ENCODE measurements at regions not wholly inside any gene's neighbourhood (a gene's known extent, or its start where the extent isn't known, plus 50 kb on each side); places are given as distances from the start of the nearest gene placed in this dataset.

DNA sequence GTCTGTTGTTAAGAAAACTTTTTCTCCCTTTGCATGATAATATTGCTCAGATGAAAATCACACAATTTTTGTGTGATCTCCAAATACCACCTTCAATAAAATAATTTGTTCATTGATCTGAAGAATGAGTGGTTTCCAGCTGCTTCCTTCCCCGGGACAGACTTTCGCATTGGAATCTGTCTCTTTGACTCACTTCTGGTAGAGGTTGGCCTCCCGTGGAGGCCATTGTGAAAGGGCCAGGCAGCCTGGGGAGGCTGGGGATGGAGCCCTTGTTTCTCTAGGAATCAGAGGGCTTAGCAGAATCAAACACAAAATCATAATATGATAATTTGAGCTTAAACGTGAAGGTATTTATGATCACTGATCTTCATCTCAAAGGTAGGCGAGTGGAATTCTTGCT, 135.0 kb upstream of the ZNF536 start:
- TF ChIP-seq CTCF (IDR thresholded peaks at IDR 0.05) (no peak), ZFX (IDR thresholded peaks at IDR 0.05; ENCODE audit: borderline replicate concordance) (no peak)
- H3K27ac ChIP-seq = no peak overlapping the region

- no peak overlapping the region for H3K27ac ChIP-seq
- TF ChIP-seq CTCF (IDR thresholded peaks at IDR 0.05) (no peak), ZFX (IDR thresholded peaks at IDR 0.05; ENCODE audit: borderline replicate concordance) (no peak)
Observed at GRCh38 chr19:30240904-30241695, 131.1 kb upstream of the ZNF536 start.

- no peak overlapping the region for H3K27ac ChIP-seq
- no peak for TF ChIP-seq CTCF (IDR thresholded peaks at IDR 0.05)
- TF ChIP-seq ZFX (IDR thresholded peaks at IDR 0.05; ENCODE audit: borderline replicate concordance) = no peak
Observed at GRCh38 chr19:30244533-30244932, 127.7 kb upstream of the ZNF536 start.

DNA sequence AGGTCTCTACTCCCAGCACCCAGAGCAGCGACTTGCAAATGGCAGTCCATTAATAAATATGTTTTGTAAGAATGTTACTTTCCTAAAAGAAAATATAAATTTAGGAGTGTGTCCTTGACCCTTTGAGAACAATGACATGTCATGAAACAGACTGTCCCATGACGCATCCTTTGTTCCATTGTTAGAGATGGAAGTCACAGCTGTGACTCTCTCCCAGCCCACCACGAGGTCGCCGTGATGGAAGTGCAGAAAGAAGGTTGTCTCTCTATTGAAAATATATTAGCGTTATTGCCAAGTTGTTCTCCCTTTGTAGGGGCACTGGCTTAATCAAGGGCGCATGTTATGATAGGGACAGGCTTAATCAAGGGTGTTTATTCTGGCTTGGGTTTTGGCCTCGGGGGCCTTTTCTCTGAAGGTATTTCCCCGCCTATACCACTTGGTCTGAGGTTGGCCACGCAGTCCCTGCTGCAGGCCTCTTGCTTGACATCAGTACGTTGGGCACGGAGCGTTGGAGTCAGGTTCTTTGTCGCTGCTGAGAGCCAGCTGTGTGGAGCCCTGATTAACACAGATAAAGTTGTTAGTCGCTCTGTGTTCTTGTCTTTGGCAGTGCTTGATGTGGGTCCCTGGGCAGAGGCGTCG, 126.7 kb upstream of the ZNF536 start:
- TF ChIP-seq CTCF (IDR thresholded peaks at IDR 0.05) = no peak
- no peak for TF ChIP-seq ZFX (IDR thresholded peaks at IDR 0.05; ENCODE audit: borderline replicate concordance)
- H3K27ac ChIP-seq = no peak overlapping the region

DNA sequence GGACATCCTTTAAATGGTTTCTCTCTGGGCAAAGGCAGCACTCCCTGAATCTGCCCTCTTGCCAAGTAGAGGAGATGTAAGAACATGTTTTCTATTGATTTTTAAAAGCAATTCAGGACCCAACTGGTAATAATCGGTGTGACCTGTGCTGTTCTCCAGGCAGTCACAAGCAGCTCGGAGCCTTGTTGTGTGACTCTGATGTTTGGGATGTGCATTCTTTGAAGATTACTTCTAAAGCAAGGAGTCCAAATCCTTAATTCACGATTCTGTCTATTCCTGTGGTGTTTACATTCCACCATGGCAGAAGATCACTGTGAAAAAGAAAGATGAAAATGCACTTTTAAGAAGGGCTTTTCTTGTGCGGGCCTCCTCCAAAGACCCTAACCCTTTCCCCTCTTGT, 122.3 kb upstream of the ZNF536 start:
- TF ChIP-seq ZFX (IDR thresholded peaks at IDR 0.05; ENCODE audit: borderline replicate concordance) (no peak), CTCF (IDR thresholded peaks at IDR 0.05) (no peak)
- no peak overlapping the region for H3K27ac ChIP-seq

GRCh38 chr19:30252214-30252613, 120.0 kb upstream of the ZNF536 start:
- H3K27ac ChIP-seq = no peak overlapping the region
- no peak for TF ChIP-seq ZFX (IDR thresholded peaks at IDR 0.05; ENCODE audit: borderline replicate concordance)
- no peak for TF ChIP-seq CTCF (IDR thresholded peaks at IDR 0.05)

GRCh38 chr19:30253581-30253996, 118.6 kb upstream of the ZNF536 start:
- TF ChIP-seq CTCF (IDR thresholded peaks at IDR 0.05) (no peak), ZFX (IDR thresholded peaks at IDR 0.05; ENCODE audit: borderline replicate concordance) (no peak)
- H3K27ac ChIP-seq = no peak overlapping the region
